ENCODE measurements at regions not wholly inside any gene's neighbourhood (a gene's known extent, or its start where the extent isn't known, plus 50 kb on each side); places are given as distances from the start of the nearest gene placed in this dataset.

GRCh38 chr6:132017942-132018341, 66.8 kb upstream of the CCN2 start:
- TF ChIP-seq POLR2A (IDR thresholded peaks at IDR 0.05; ENCODE audit: low read length) (no peak), GATA1 (IDR thresholded peaks at IDR 0.05; ENCODE audit: low read depth, low read length) (no peak)

Measured in erythroblast (primary cell).